Skeletal muscle satellite cell (primary cell): ENCODE measurements at regions not wholly inside any gene's neighbourhood (a gene's known extent, or its start where the extent isn't known, plus 50 kb on each side); places are given as distances from the start of the nearest gene placed in this dataset.

Source experiments
- H3K27me3 ChIP-seq: 2 replicates; pipeline ENCODE4 v1.7.0; 2013; ENCODE audit warnings: low read length; ENCODE audit not compliant: control insufficient read depth, insufficient read depth
- H3K36me3 ChIP-seq: 2 replicates; pipeline ENCODE4 v1.7.0; 2013; ENCODE audit warnings: mild to moderate bottlenecking, control low read depth, low read length; ENCODE audit not compliant: insufficient read depth
- H3K4me1 ChIP-seq: 2 replicates; pipeline ENCODE4 v1.7.0; 2013; ENCODE audit warnings: low read length; ENCODE audit not compliant: control insufficient read depth, insufficient read depth
- H3K4me2 ChIP-seq: 2 replicates; pipeline ENCODE4 v1.7.0; 2013; ENCODE audit warnings: mild to moderate bottlenecking, low read length
- H3K4me3 ChIP-seq: 2 replicates; pipeline ENCODE4 v1.7.0; 2013; ENCODE audit warnings: low read length
- H3K9ac ChIP-seq: 2 replicates; pipeline ENCODE4 v1.7.0; 2013; ENCODE audit warnings: mild to moderate bottlenecking, low read depth, low read length, moderate library complexity
- H3K9me3 ChIP-seq: replicated peaks from 2 replicates; pipeline ENCODE4 v1.7.0; 2013; ENCODE audit warnings: mild to moderate bottlenecking, control low read depth, low read length

GRCh38 chr2:12881952-12882351 lies 165.2 kb downstream of the TRIB2 start:
- Histone ChIP-seq H3K27me3 (no peaks in the 10 kb centered on the region), H3K36me3 (no peaks in the 10 kb centered on the region), H3K4me3 (no peak overlapping the region), H3K9me3 (no peaks in the 10 kb centered on the region), H3K9ac (no peak overlapping the region), H3K4me2 (no peak overlapping the region), H3K4me1 (peaks cover 19% of the 10 kb centered on the region)

GRCh38 chr2:12882393-12882792 lies 165.7 kb downstream of the TRIB2 start:
- Histone ChIP-seq H3K4me2 (no peak overlapping the region), H3K9ac (no peak overlapping the region), H3K9me3 (no peaks in the 10 kb centered on the region)

GRCh38 chr2:12883906-12884305 lies 167.2 kb downstream of the TRIB2 start:
- Histone ChIP-seq H3K4me1 (peaks cover 19% of the 10 kb centered on the region), H3K4me3 (no peak overlapping the region), H3K4me2 (no peak overlapping the region), H3K36me3 (no peaks in the 10 kb centered on the region), H3K27me3 (no peaks in the 10 kb centered on the region), H3K9me3 (no peaks in the 10 kb centered on the region), H3K9ac (no peak overlapping the region)

More at GRCh38 chr2:12882393-12882792, 165.7 kb downstream of the TRIB2 start:
- Histone ChIP-seq H3K36me3 (no peaks in the 10 kb centered on the region), H3K4me1 (peaks cover 19% of the 10 kb centered on the region), H3K4me3 (no peak overlapping the region), H3K27me3 (no peaks in the 10 kb centered on the region)

DNA sequence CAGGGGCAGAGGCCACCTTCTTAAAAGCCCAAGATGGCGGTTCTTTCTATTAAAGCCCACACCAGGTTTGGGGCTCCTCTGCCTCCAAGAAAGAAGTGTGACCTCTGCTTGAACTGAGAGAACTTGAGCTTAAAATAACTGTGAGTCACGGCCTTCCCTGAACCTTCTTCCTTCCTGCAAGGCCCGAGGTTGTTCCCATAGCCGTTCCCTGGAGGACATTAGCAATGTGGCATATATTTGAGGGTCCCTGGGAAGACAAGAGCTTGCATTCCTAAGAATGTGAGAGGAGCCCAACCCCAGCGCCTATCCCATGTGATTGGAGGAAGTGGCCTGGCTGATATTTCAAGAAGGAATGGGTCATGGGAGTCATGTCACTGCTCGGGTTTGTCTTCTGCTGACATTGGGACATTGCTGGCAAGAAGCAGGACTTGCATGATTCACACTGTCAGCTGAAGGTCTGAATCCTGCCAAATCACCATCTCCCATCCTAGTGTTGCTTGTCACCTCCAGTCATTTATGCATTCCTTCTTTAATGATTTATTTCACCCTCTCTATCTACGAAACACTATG lies 168.1 kb downstream of the TRIB2 start:
- H3K4me1 ChIP-seq = peaks cover 19% of the 10 kb centered on the region
- no peaks in the 10 kb centered on the region for H3K36me3 ChIP-seq
- H3K9me3 ChIP-seq = no peaks in the 10 kb centered on the region
- H3K4me2 ChIP-seq = peak overlapping the region; percentile 30
- H3K27me3 ChIP-seq = no peaks in the 10 kb centered on the region
- H3K9ac ChIP-seq = peak overlapping the region; percentile 47
- no peak overlapping the region for H3K4me3 ChIP-seq

- Histone ChIP-seq H3K4me2 (no peak overlapping the region), H3K36me3 (no peaks in the 10 kb centered on the region), H3K4me3 (no peak overlapping the region), H3K4me1 (peaks cover 6% of the 10 kb centered on the region), H3K9me3 (no peaks in the 10 kb centered on the region), H3K9ac (no peak overlapping the region), H3K27me3 (no peaks in the 10 kb centered on the region)
Measured at GRCh38 chr2:12890066-12890465, 173.3 kb downstream of the TRIB2 start.

DNA sequence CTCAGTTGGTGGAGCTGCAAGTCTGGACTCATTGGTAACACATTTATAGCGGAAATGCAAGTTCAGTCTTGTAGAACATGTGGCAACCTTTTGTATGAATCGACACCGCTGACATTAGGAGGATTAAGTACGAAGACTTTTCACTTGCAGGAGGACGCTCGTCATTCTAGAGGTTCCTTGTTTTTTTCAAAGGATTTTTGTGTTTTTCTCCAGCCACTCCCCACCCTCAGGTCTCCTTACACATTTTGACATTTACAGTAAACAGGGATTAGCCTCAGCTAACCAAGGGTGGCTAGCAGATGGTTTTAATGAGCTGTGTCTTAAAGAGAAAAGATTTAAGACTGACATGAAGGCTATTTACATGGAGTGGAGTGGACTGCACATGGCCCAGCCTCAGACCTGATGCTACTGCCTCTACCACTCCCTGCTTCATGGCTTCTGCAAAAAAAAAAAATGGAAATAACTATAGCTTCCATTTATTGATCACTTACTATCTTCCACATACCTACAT lies 173.8 kb downstream of the TRIB2 start:
- Histone ChIP-seq H3K9ac (no peak overlapping the region), H3K9me3 (no peaks in the 10 kb centered on the region), H3K36me3 (no peaks in the 10 kb centered on the region), H3K4me3 (no peak overlapping the region), H3K4me1 (peaks cover 1% of the 10 kb centered on the region), H3K27me3 (no peaks in the 10 kb centered on the region), H3K4me2 (no peak overlapping the region)

- Histone ChIP-seq H3K4me1 (peaks cover 2% of the 10 kb centered on the region), H3K9ac (no peak overlapping the region), H3K4me2 (no peak overlapping the region), H3K9me3 (no peaks in the 10 kb centered on the region), H3K4me3 (no peak overlapping the region), H3K27me3 (no peaks in the 10 kb centered on the region), H3K36me3 (no peaks in the 10 kb centered on the region)
Measured at GRCh38 chr2:12895017-12895416, 178.3 kb downstream of the TRIB2 start.

DNA sequence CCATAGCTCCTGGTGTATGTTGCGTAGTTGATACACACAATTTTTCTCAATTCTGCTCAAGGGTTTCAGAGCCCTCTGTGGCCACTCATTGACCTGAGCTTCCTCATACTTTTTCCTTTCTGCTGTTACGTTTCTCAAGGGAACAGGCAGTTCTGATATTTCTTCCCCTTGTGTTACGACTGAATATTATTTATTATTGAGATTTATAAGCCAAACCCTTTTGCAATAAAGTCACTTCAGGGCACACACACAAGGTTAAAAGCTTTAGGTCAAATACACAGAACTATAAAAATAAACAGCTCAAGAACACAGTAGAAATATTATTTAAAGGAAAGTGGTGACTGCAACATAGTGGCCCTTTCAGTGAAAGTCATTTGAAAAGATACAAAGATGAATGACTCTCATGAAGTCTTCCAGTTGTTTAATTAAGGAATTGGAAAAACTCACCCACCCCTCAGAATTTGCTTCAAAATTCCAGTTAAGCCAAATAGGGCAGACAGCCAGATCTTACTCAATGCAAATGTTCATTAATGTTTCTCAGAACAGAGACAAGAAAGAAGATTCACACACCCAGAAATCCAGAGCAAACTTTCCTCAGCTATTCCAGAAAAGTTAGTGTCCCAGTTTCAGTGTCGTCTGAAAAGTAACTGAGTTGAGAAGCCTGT lies 179.7 kb downstream of the TRIB2 start:
- H3K36me3 ChIP-seq = no peaks in the 10 kb centered on the region
- H3K4me3 ChIP-seq = no peak overlapping the region
- H3K4me2 ChIP-seq = no peak overlapping the region
- no peaks in the 10 kb centered on the region for H3K27me3 ChIP-seq
- H3K9ac ChIP-seq = no peak overlapping the region
- peaks cover 2% of the 10 kb centered on the region for H3K4me1 ChIP-seq
- no peaks in the 10 kb centered on the region for H3K9me3 ChIP-seq

GRCh38 chr2:12897181-12897580 lies 180.4 kb downstream of the TRIB2 start:
- Histone ChIP-seq H3K9ac (no peak overlapping the region), H3K9me3 (no peaks in the 10 kb centered on the region), H3K4me2 (no peak overlapping the region), H3K27me3 (no peaks in the 10 kb centered on the region), H3K4me3 (no peak overlapping the region), H3K4me1 (peaks cover 2% of the 10 kb centered on the region), H3K36me3 (no peaks in the 10 kb centered on the region)

GRCh38 chr2:12903272-12903671 lies 186.5 kb downstream of the TRIB2 start:
- H3K4me2 ChIP-seq = no peak overlapping the region
- no peaks in the 10 kb centered on the region for H3K36me3 ChIP-seq
- peaks cover 6% of the 10 kb centered on the region for H3K4me1 ChIP-seq

DNA sequence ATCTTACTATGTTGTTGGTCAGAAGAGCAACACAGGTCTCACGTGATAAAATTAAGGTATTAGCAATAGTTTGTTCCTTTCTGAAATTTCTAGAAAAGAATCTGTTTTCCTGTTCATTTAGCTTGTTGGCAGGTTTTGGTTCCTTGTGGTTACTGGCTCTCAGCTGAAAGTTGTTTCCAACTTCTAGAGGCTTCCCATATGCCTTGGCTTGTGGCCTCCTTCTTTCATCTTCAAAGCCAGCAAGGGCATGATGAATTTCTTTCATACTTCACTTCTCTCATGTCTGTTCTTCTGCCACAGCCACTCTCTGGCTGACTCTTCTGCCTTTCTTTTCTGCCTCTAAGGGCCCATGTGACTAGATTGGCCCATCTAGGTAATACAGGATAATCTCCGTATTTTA lies 193.7 kb downstream of the TRIB2 start:
- no peaks in the 10 kb centered on the region for H3K36me3 ChIP-seq
- no peak overlapping the region for H3K4me2 ChIP-seq
- peaks cover 5% of the 10 kb centered on the region for H3K4me1 ChIP-seq
- no peaks in the 10 kb centered on the region for H3K9me3 ChIP-seq
- no peaks in the 10 kb centered on the region for H3K27me3 ChIP-seq
- no peak overlapping the region for H3K9ac ChIP-seq
- H3K4me3 ChIP-seq = no peak overlapping the region

More at GRCh38 chr2:12903272-12903671, 186.5 kb downstream of the TRIB2 start:
- no peaks in the 10 kb centered on the region for H3K9me3 ChIP-seq
- H3K4me3 ChIP-seq = no peak overlapping the region
- H3K9ac ChIP-seq = no peak overlapping the region
- H3K27me3 ChIP-seq = no peaks in the 10 kb centered on the region

GRCh38 chr2:12915787-12916186 lies 199.1 kb downstream of the TRIB2 start:
- Histone ChIP-seq H3K4me2 (no peak overlapping the region), H3K9ac (no peak overlapping the region), H3K9me3 (no peaks in the 10 kb centered on the region), H3K36me3 (no peaks in the 10 kb centered on the region), H3K4me3 (no peak overlapping the region), H3K4me1 (peaks cover 22% of the 10 kb centered on the region), H3K27me3 (no peaks in the 10 kb centered on the region)
